GM21528 (cell line): ENCODE measurements at regions not wholly inside any gene's neighbourhood (a gene's known extent, or its start where the extent isn't known, plus 50 kb on each side); places are given as distances from the start of the nearest gene placed in this dataset.

Experiments
- ATAC-seq: cut with Tn5 transposase; IDR thresholded peaks from one replicate; pipeline ENCODE4 v1.9.1; 2021; ENCODE audit warnings: mild to moderate bottlenecking, moderate library complexity; ENCODE audit not compliant: unreplicated experiment, low FRiP score

DNA sequence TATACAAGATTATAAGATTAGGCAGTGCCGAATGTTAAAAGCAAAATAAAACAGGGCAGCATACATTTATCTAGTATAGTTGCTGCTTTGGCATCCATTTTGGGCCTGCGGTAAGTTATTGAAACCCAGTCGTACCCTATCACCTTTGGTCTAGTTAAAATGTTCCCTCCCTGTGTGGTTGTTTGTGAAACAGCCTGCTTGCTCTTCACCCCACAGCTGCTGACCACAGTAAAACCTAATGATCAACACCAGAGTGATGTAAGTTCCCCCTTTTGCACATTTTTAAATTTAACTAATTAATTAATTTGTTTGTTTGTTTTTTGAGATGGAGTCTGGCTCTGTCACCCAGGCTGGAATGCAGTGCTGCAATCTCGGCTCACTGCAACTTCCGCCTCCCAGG, 50.3 kb upstream of the TXNDC5 start:
- ATAC-seq: peak; percentile 45
